LNCaP clone FGC (cell line): ENCODE measurements at regions not wholly inside any gene's neighbourhood (a gene's known extent, or its start where the extent isn't known, plus 50 kb on each side); places are given as distances from the start of the nearest gene placed in this dataset.
"Not testable (repeated sequence)": the region's sequence is repeated elsewhere in the genome, so short reads cannot be mapped to it uniquely, and the experiment has no call there.

Experiments used
- DNase-seq: peaks from one replicate; pipeline ENCODE4 v3.0.0-alpha.2; 2011; ENCODE audit warnings: low read depth
- H3K4me3 ChIP-seq: 2 replicates; pipeline ENCODE4 v1.5.1; 2011; ENCODE audit warnings: mild to moderate bottlenecking, low read depth, low read length, control low read depth
- CTCF ChIP-seq: IDR thresholded peaks from 2 replicates; pipeline ENCODE4 v1.5.1; 2012; ENCODE audit warnings: mild to moderate bottlenecking; ENCODE audit not compliant: control insufficient read depth, insufficient read depth; ENCODE audit errors: extremely low read depth

GRCh38 chr6:49198015-49198414 is 265.0 kb downstream of the MMUT start:
- DNase-seq = no peak
- TF ChIP-seq CTCF = no peak
- no peak overlapping the region for H3K4me3 ChIP-seq

DNA sequence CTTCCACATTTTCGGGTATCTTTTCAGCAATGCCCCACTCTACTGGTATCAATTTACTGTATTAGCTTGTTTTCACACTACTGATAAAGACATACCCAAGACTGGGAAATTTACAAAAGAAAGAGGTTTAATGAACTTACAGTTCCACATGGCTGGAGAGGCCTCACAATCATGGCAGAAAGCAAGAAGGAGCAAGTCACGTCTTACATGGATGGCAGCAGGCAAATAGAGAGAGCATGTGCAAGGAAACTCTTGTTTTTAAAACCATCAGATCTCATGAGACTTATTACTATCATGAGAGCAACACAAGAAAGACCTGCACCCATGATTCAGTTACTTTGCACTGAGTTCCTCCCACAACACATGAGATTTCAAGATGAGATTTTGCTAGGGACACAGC is 300.7 kb downstream of the MMUT start:
- DNase-seq, H3K4me3 ChIP-seq: not testable (repeated sequence)

- H3K4me3 ChIP-seq = no peak overlapping the region
- no peak for DNase-seq
- no peak for TF ChIP-seq CTCF
Measured at GRCh38 chr6:49155316-49155715, 307.7 kb downstream of the MMUT start.

DNA sequence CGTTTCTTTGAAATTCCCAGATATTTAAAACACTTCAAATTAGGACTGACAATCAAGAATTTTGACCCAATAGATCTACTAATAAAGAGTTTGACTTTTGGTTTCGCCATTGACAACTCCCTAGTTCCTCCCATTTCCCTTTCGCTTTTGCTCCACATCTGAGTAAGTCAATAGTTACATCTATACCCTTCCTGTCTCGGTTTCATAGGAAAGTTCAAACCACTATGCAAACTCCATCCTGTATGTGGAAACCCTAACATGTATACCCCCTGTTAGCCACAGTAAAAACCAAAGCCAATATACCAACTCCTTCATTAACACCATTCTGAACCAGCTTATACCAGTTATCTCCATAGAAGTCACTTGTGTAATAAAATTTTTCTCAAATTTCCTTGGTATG is 311.1 kb downstream of the MMUT start:
- no peak for DNase-seq
- H3K4me3 ChIP-seq = no peak overlapping the region
- TF ChIP-seq CTCF = no peak

GRCh38 chr6:49151461-49151860 is 311.6 kb downstream of the MMUT start:
- no peak for TF ChIP-seq CTCF
- DNase-seq = no peak

DNA sequence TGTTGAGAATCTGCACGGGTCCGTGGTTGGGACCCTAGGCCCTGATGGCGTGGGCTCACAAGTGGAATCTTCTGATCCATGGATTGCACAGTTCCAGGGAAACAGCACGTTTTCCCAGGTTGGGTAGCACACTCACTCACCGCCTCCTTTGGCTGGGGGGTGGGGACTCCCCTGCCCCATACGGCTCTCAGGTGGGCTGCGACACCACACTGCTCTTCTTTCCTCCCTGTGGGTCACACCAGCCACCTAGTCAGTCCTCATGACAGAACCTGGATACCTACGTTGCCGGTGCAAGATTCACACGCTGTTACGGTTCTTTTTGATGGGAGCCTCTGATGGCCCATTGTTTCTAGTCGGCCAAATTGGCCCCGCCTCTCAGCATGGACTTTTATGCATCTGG is 312.0 kb downstream of the MMUT start:
- no peak overlapping the region for H3K4me3 ChIP-seq
- DNase-seq = no peak
- no peak for TF ChIP-seq CTCF

More at GRCh38 chr6:49151461-49151860, 311.6 kb downstream of the MMUT start:
- H3K4me3 ChIP-seq = no peak overlapping the region

- no peak for TF ChIP-seq CTCF
- no peak overlapping the region for H3K4me3 ChIP-seq
- DNase-seq = no peak
Measured at GRCh38 chr6:49145280-49145679, 317.8 kb downstream of the MMUT start.
